ENCODE measurements at regions not wholly inside any gene's neighbourhood (a gene's known extent, or its start where the extent isn't known, plus 50 kb on each side); places are given as distances from the start of the nearest gene placed in this dataset.

- no peak for DNase-seq
Observed at GRCh38 chr13:77422724-77423123, 95.8 kb upstream of the MYCBP2 start.

- DNase-seq, result no peak
Observed at GRCh38 chr13:77417897-77418296, 91.0 kb upstream of the MYCBP2 start.

- no peak for DNase-seq
Observed at GRCh38 chr13:77416666-77417212, 89.8 kb upstream of the MYCBP2 start.

- peak; percentile 9 for DNase-seq
Observed at GRCh38 chr13:77415253-77416071, 88.6 kb upstream of the MYCBP2 start.

GRCh38 chr13:77412860-77413259 lies 86.0 kb upstream of the MYCBP2 start:
- DNase-seq, result no peak

- no peak for DNase-seq
Observed at GRCh38 chr13:77412116-77412635, 85.3 kb upstream of the MYCBP2 start.

GRCh38 chr13:77409412-77409811 lies 82.5 kb upstream of the MYCBP2 start:
- no peak for DNase-seq

- no peak for DNase-seq
Observed at GRCh38 chr13:77406644-77407440, 79.9 kb upstream of the MYCBP2 start.

GRCh38 chr13:77398825-77399620 lies 72.1 kb upstream of the MYCBP2 start:
- no peak for DNase-seq

- no peak for DNase-seq
Observed at GRCh38 chr13:77397636-77398035, 70.7 kb upstream of the MYCBP2 start.

GRCh38 chr13:77391475-77391874 lies 64.6 kb upstream of the MYCBP2 start:
- no peak for DNase-seq

- no peak for DNase-seq
Observed at GRCh38 chr13:77390391-77390790, 63.5 kb upstream of the MYCBP2 start.

- no peak for DNase-seq
Observed at GRCh38 chr13:77389625-77390000, 62.7 kb upstream of the MYCBP2 start.

GRCh38 chr13:77388944-77389624 lies 62.2 kb upstream of the MYCBP2 start:
- no peak for DNase-seq

GRCh38 chr13:77387607-77388200 lies 60.8 kb upstream of the MYCBP2 start:
- no peak for DNase-seq

GRCh38 chr13:77386880-77387606 lies 60.1 kb upstream of the MYCBP2 start:
- DNase-seq, result peak; percentile 27

- DNase-seq, result no peak
Observed at GRCh38 chr13:77386046-77386445, 59.2 kb upstream of the MYCBP2 start.

GRCh38 chr13:77384999-77385398 lies 58.1 kb upstream of the MYCBP2 start:
- no peak for DNase-seq

GRCh38 chr13:77383097-77383496 lies 56.2 kb upstream of the MYCBP2 start:
- no peak for DNase-seq

- DNase-seq, result no peak
Observed at GRCh38 chr13:77381059-77381458, 54.2 kb upstream of the MYCBP2 start.

- no peak for DNase-seq
Observed at GRCh38 chr13:77379508-77379907, 52.6 kb upstream of the MYCBP2 start.
